Lower leg skin (tissue), 4 donors: ENCODE measurements at regions not wholly inside any gene's neighbourhood (a gene's known extent, or its start where the extent isn't known, plus 50 kb on each side); places are given as distances from the start of the nearest gene placed in this dataset.

Source experiments
- DNase-seq, 2 donors: peaks; one replicate each; pipeline ENCODE4 v3.0.0-alpha.2; 2019; ENCODE audit warnings: low spot score in 2 of 2
- H3K4me3 ChIP-seq: fragments of 200-600 bp; sonication (generic); 2 replicates; pipeline ENCODE4 v1.5.1; 2017; ENCODE audit warnings: mild to moderate bottlenecking, low read depth; ENCODE audit not compliant: poor library complexity, severe bottlenecking
- POLR2A ChIP-seq, 2 donors: fragments of 450-650 bp; IDR thresholded peaks; one replicate each; pipeline ENCODE4 v1.6.1; 2016 to 2017; ENCODE audit warnings: antibody characterized with exemption in 2 of 2, mild to moderate bottlenecking in 1 of 2, moderate library complexity in 1 of 2
- WGBS, 2 donors: methylation state at CpG; one replicate each; pipeline ENCODE4 v1.1.5; 2018; 5-methylcytosine and 5-hydroxymethylcytosine counted together
- intact Hi-C: fragments of 100-400 bp; cut with DNase I; formaldehyde crosslinking; loops from one replicate; pipeline ENCODE4 v1.15.0; 2023; ENCODE audit warnings: low total_unique reads
- TF ChIP-seq, protein P1 (sequence below), 3 donors: fragments of 450-650 bp; IDR thresholded peaks; one replicate each; pipeline ENCODE4 v1.5.1; 2016; ENCODE audit warnings: antibody characterized with exemption in 3 of 3, mild to moderate bottlenecking in 3 of 3, moderate library complexity in 2 of 3

DNA sequence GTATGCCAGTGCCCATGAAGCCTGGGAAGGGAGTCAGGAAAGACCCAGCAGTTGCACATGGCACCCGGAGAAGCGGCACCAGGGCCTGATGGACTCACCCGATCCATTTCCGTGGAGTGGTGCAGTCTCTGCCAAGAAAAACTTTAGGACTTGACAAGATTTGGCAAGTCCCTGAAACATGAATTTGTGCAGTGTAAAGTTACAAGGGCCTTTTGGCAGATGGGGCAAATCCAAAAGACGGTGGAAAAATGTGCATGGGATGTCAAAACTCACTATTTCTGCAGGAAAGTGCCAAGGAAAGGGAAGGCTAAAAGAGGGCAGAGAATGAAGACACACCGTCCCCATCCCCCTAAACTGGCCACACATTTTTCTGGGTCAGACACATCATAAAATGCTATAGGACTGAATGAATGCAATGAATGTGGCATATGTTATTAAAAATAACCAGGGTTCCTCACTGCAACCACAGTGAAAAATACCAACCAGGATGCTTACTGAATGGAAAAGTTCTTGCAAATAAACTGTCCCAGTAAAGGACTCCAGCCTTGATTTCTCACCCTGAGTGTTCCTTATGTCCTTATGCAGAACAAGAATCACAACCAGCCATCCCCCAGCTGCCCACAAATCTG, 173.5 kb upstream of the SIX2 start:
- no peak for TF ChIP-seq POLR2A (IDR thresholded peaks at IDR 0.05)
- TF ChIP-seq, protein P1, sequence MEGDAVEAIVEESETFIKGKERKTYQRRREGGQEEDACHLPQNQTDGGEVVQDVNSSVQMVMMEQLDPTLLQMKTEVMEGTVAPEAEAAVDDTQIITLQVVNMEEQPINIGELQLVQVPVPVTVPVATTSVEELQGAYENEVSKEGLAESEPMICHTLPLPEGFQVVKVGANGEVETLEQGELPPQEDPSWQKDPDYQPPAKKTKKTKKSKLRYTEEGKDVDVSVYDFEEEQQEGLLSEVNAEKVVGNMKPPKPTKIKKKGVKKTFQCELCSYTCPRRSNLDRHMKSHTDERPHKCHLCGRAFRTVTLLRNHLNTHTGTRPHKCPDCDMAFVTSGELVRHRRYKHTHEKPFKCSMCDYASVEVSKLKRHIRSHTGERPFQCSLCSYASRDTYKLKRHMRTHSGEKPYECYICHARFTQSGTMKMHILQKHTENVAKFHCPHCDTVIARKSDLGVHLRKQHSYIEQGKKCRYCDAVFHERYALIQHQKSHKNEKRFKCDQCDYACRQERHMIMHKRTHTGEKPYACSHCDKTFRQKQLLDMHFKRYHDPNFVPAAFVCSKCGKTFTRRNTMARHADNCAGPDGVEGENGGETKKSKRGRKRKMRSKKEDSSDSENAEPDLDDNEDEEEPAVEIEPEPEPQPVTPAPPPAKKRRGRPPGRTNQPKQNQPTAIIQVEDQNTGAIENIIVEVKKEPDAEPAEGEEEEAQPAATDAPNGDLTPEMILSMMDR (IDR thresholded peaks at IDR 0.05) = no peak
- intact Hi-C loops = no loop called here
- no peak overlapping the region for H3K4me3 ChIP-seq
- 34 to 46% methylated on average over 6 of the region's 6 CpGs for WGBS, 2 donors
- DNase-seq = peak in 1 of 2 donors; percentile 48

DNA sequence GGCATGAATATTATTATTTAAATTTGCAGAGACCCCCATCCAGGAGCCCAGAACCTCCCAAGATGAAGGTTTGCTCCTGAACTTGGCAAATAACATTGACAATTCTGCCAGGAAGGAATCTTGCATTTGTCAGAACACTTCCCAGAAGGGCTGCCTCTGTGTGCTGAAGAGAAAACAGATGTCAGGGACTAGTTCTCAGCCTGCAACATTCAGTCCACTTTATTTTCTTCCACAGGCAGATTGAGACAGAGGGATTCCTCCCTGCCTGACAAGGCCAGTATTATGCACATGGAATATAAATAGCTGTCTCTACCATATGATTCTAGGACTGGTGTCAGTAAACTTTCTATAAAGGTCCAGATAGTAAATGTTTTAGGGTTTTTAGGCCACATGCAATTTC, 171.5 kb upstream of the SIX2 start:
- DNase-seq = no peak
- intact Hi-C loops = no loop called here
- TF ChIP-seq, protein P1 (IDR thresholded peaks at IDR 0.05) = no peak
- TF ChIP-seq POLR2A (IDR thresholded peaks at IDR 0.05) = no peak

DNA sequence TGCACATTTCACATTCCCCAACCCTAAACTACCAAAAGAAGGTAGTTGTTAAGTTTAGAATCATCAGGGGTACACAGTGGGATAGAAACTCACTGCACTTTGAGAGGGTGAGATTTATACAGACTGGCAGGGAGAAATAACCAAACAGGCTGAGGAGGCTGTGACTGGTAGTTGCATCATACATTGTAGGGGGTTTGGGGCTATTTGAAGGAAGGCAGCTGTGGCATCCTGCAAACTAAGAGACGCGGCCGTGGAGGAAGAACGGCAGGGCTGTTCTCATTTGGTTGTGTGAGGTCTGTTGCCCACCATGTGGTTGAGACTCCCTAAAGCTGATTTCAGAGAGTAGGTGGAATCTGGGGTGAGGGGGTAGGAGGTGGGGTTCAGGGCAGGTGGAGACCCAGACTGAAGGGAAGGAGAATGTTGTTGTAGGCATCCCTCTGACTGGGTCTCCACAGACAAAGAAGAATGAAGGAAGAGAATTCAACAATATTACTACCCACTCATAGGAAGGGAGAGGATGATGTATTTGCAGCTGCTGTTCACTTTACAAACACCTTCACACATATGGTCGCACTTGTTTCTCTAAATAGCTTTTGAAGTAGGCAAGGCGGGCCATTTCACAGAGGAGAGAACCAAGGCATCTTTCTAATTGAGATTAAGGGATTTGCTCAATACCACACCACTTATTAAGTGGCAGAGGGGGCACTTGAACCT, 170.9 kb upstream of the SIX2 start:
- no peak for DNase-seq
- TF ChIP-seq POLR2A (IDR thresholded peaks at IDR 0.05) = no peak
- TF ChIP-seq, protein P1 (IDR thresholded peaks at IDR 0.05) = no peak
- intact Hi-C loops = no loop called here
- no peak overlapping the region for H3K4me3 ChIP-seq
- WGBS, 2 donors = 79 to 88% methylated on average over 6 of the region's 6 CpGs

More for the DNA sequence above, 171.5 kb upstream of the SIX2 start:
- H3K4me3 ChIP-seq = no peak overlapping the region

DNA sequence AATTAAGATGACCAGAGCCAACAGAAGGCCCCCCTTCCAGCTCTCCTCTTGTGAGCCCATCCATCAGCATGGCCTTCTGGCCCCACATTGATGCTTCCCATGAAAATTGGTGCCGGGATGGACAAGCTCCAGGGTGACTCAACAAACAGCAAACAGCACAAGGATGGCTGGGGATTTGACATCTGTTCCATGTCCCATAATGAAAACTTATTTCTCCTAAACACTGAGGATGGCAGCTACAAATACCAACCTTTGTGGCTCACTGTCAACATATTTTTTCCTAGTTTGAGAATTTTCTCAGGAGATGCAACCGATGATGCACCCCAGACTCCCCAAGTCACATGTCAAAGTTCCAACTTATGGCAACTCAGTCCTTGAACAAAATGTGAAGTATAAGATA, 169.6 kb upstream of the SIX2 start:
- H3K4me3 ChIP-seq = no peak overlapping the region
- 86 to 87% methylated on average over 2 of the region's 2 CpGs for WGBS, 2 donors
- DNase-seq = no peak
- intact Hi-C loops = no loop called here
- TF ChIP-seq POLR2A (IDR thresholded peaks at IDR 0.05) = no peak
- TF ChIP-seq, protein P1 (IDR thresholded peaks at IDR 0.05) = no peak

DNA sequence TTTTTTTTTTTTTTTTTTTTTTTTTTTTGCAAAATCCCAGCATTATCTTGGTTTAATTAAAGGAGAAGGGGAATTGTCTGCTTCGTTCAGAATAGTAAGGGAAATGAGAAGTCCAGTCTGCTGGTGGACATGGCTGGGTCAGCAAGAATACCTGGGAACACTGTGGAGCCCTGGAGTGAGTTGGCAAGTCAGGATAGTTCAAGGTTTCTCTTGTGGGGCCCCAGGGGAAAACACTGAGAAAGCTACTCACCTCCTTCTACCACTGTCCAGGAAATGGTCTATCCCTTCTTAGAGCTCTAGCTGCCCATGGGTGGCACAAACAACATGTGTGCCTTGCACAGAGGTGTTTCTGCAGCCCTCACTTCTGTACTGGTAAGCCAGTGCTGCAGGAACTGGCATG, 169.1 kb upstream of the SIX2 start:
- TF ChIP-seq, protein P1 (IDR thresholded peaks at IDR 0.05) = no peak
- TF ChIP-seq POLR2A (IDR thresholded peaks at IDR 0.05) = no peak
- DNase-seq = no peak
- intact Hi-C loops = no loop called here
- WGBS, 2 donors = 43 to 73% methylated on average over 1 of the region's 1 CpG
- no peak overlapping the region for H3K4me3 ChIP-seq
